ENCODE measurements at regions not wholly inside any gene's neighbourhood (a gene's known extent, or its start where the extent isn't known, plus 50 kb on each side); places are given as distances from the start of the nearest gene placed in this dataset.
"Not testable (repeated sequence)": the region's sequence is repeated elsewhere in the genome, so short reads cannot be mapped to it uniquely, and the experiment has no call there.

GRCh38 chr1:38180388-38180787, 133.8 kb upstream of the POU3F1 start:
- not testable (repeated sequence) for H3K4me3 Mint-ChIP-seq; H3K36me3 Mint-ChIP-seq (ENCODE audit: low read depth); H3K4me1 Mint-ChIP-seq; ATAC-seq (replicated peaks); H3K9me3 Mint-ChIP-seq; H3K27ac Mint-ChIP-seq
- H3K27me3 Mint-ChIP-seq, result peaks cover 15% of the 10 kb centered on the region

- H3K9me3 Mint-ChIP-seq, result peaks cover 3% of the 10 kb centered on the region
- peaks cover 15% of the 10 kb centered on the region for H3K27me3 Mint-ChIP-seq
- no peak overlapping the region for H3K4me3 Mint-ChIP-seq
- no peak for ATAC-seq (replicated peaks)
- H3K4me1 Mint-ChIP-seq, result no peaks in the 10 kb centered on the region
- H3K27ac Mint-ChIP-seq, result no peak overlapping the region
- H3K36me3 Mint-ChIP-seq (ENCODE audit: low read depth), result no peaks in the 10 kb centered on the region
These were observed 132.9 kb upstream of the POU3F1 start for GRCh38 chr1:38179483-38179882.

- Mint-ChIP-seq H3K27ac (no peak overlapping the region), H3K27me3 (peaks cover 15% of the 10 kb centered on the region), H3K36me3 (ENCODE audit: low read depth) (no peaks in the 10 kb centered on the region)
These were observed 131.6 kb upstream of the POU3F1 start for GRCh38 chr1:38178216-38178615.

GRCh38 chr1:38175121-38175520, 128.5 kb upstream of the POU3F1 start:
- Mint-ChIP-seq H3K4me1 (no peaks in the 10 kb centered on the region), H3K4me3 (no peak overlapping the region), H3K36me3 (ENCODE audit: low read depth) (no peaks in the 10 kb centered on the region), H3K9me3 (no peaks in the 10 kb centered on the region), H3K27ac (no peak overlapping the region), H3K27me3 (peaks cover 6% of the 10 kb centered on the region)
- ATAC-seq (replicated peaks), result no peak

More at GRCh38 chr1:38178216-38178615, 131.6 kb upstream of the POU3F1 start:
- ATAC-seq (replicated peaks), result no peak
- Mint-ChIP-seq H3K9me3 (peaks cover 3% of the 10 kb centered on the region), H3K4me3 (no peak overlapping the region), H3K4me1 (no peaks in the 10 kb centered on the region)

GRCh38 chr1:38173848-38174247, 127.3 kb upstream of the POU3F1 start:
- H3K4me1 Mint-ChIP-seq, result no peaks in the 10 kb centered on the region
- peaks cover 3% of the 10 kb centered on the region for H3K27me3 Mint-ChIP-seq
- H3K9me3 Mint-ChIP-seq, result no peaks in the 10 kb centered on the region
- no peak overlapping the region for H3K27ac Mint-ChIP-seq
- H3K4me3 Mint-ChIP-seq, result no peak overlapping the region
- no peak for ATAC-seq (replicated peaks)
- no peaks in the 10 kb centered on the region for H3K36me3 Mint-ChIP-seq (ENCODE audit: low read depth)

- Mint-ChIP-seq H3K27me3 (peaks cover 3% of the 10 kb centered on the region), H3K27ac (no peak overlapping the region), H3K4me3 (no peak overlapping the region), H3K36me3 (ENCODE audit: low read depth) (no peaks in the 10 kb centered on the region), H3K4me1 (no peaks in the 10 kb centered on the region), H3K9me3 (no peaks in the 10 kb centered on the region)
- no peak for ATAC-seq (replicated peaks)
These were observed 126.7 kb upstream of the POU3F1 start for GRCh38 chr1:38173157-38173831.

- no peak overlapping the region for H3K27ac Mint-ChIP-seq
- H3K36me3 Mint-ChIP-seq (ENCODE audit: low read depth), result no peaks in the 10 kb centered on the region
- H3K4me3 Mint-ChIP-seq, result no peak overlapping the region
- no peaks in the 10 kb centered on the region for H3K4me1 Mint-ChIP-seq
- no peak for ATAC-seq (replicated peaks)
- H3K9me3 Mint-ChIP-seq, result no peaks in the 10 kb centered on the region
- peaks cover 22% of the 10 kb centered on the region for H3K27me3 Mint-ChIP-seq
These were observed 122.5 kb upstream of the POU3F1 start for GRCh38 chr1:38169121-38169520.

- Mint-ChIP-seq H3K36me3 (ENCODE audit: low read depth) (no peaks in the 10 kb centered on the region), H3K9me3 (no peaks in the 10 kb centered on the region), H3K4me1 (no peaks in the 10 kb centered on the region), H3K27me3 (peaks cover 26% of the 10 kb centered on the region), H3K4me3 (no peak overlapping the region), H3K27ac (no peak overlapping the region)
- ATAC-seq (replicated peaks), result no peak
These were observed 121.8 kb upstream of the POU3F1 start for GRCh38 chr1:38168365-38168764.

GRCh38 chr1:38166461-38166860, 119.9 kb upstream of the POU3F1 start:
- Mint-ChIP-seq H3K4me3 (no peak overlapping the region), H3K9me3 (no peaks in the 10 kb centered on the region), H3K27me3 (peaks cover 27% of the 10 kb centered on the region), H3K36me3 (ENCODE audit: low read depth) (no peaks in the 10 kb centered on the region), H3K27ac (no peak overlapping the region), H3K4me1 (no peaks in the 10 kb centered on the region)
- ATAC-seq (replicated peaks), result no peak

- H3K4me3 Mint-ChIP-seq, result no peak overlapping the region
- ATAC-seq (replicated peaks), result no peak
- H3K27me3 Mint-ChIP-seq, result peaks cover 32% of the 10 kb centered on the region
- H3K9me3 Mint-ChIP-seq, result no peaks in the 10 kb centered on the region
- no peak overlapping the region for H3K27ac Mint-ChIP-seq
- H3K36me3 Mint-ChIP-seq (ENCODE audit: low read depth), result no peaks in the 10 kb centered on the region
- H3K4me1 Mint-ChIP-seq, result no peaks in the 10 kb centered on the region
These were observed 107.3 kb upstream of the POU3F1 start for GRCh38 chr1:38153778-38154470.

- Mint-ChIP-seq H3K4me1 (no peaks in the 10 kb centered on the region), H3K27ac (no peak overlapping the region)
These were observed 106.6 kb upstream of the POU3F1 start for GRCh38 chr1:38153066-38153777.

GRCh38 chr1:38152351-38153065, 105.9 kb upstream of the POU3F1 start:
- Mint-ChIP-seq H3K9me3 (no peaks in the 10 kb centered on the region), H3K4me1 (no peaks in the 10 kb centered on the region), H3K4me3 (no peak overlapping the region), H3K27ac (no peak overlapping the region), H3K27me3 (peaks cover 28% of the 10 kb centered on the region), H3K36me3 (ENCODE audit: low read depth) (no peaks in the 10 kb centered on the region)
- ATAC-seq (replicated peaks), result no peak

More at GRCh38 chr1:38153066-38153777, 106.6 kb upstream of the POU3F1 start:
- Mint-ChIP-seq H3K27me3 (peaks cover 30% of the 10 kb centered on the region), H3K36me3 (ENCODE audit: low read depth) (no peaks in the 10 kb centered on the region), H3K9me3 (no peaks in the 10 kb centered on the region), H3K4me3 (no peak overlapping the region)
- ATAC-seq (replicated peaks), result no peak

- Mint-ChIP-seq H3K4me1 (no peaks in the 10 kb centered on the region), H3K9me3 (no peaks in the 10 kb centered on the region), H3K4me3 (no peak overlapping the region), H3K27me3 (peaks cover 28% of the 10 kb centered on the region), H3K36me3 (ENCODE audit: low read depth) (no peaks in the 10 kb centered on the region), H3K27ac (no peak overlapping the region)
- ATAC-seq (replicated peaks), result no peak
These were observed 104.8 kb upstream of the POU3F1 start for GRCh38 chr1:38151399-38151798.

GRCh38 chr1:38146079-38146478, 99.5 kb upstream of the POU3F1 start:
- H3K27ac Mint-ChIP-seq; ATAC-seq (replicated peaks); H3K36me3 Mint-ChIP-seq (ENCODE audit: low read depth); H3K4me3 Mint-ChIP-seq; H3K4me1 Mint-ChIP-seq; H3K9me3 Mint-ChIP-seq: not testable (repeated sequence)
- peaks cover 32% of the 10 kb centered on the region for H3K27me3 Mint-ChIP-seq

Data from activated T-helper 17 cell treated with anti-CD3 and anti-CD28 coated beads, Interleukin-2, amount 50 U/mL, for 72 hours (primary cell).